ENCODE measurements at regions not wholly inside any gene's neighbourhood (a gene's known extent, or its start where the extent isn't known, plus 50 kb on each side); places are given as distances from the start of the nearest gene placed in this dataset.

- H3K4me1 ChIP-seq (ENCODE audit: control insufficient read depth in 5 of 5, insufficient read depth in 5 of 5, low read length in 5 of 5): no peaks in the 10 kb centered on the region
- H3K27ac ChIP-seq (ENCODE audit: low read depth, low read length): no peak overlapping the region
- H3K9me3 ChIP-seq (ENCODE audit: control insufficient read depth in 5 of 5, low read length in 5 of 5): peaks cover 0 to 3% (median 0%) of the 10 kb centered on the region in 5 donors
- H3K4me3 ChIP-seq (ENCODE audit: low read depth in 1 of 5, low read length in 5 of 5): no peak overlapping the region
- H3K27me3 ChIP-seq (ENCODE audit: control insufficient read depth in 5 of 5, insufficient read depth in 4 of 5, low read length in 5 of 5): peaks cover 0 to 3% (median 0%) of the 10 kb centered on the region in 5 donors
- H3K9ac ChIP-seq (ENCODE audit: low read length in 5 of 5): no peak overlapping the region
- no peaks in the 10 kb centered on the region for H3K36me3 ChIP-seq (ENCODE audit: control insufficient read depth in 5 of 5, insufficient read depth in 5 of 5, low read length in 5 of 5)
Observed at GRCh38 chr6:12379181-12379580, 89.0 kb downstream of the EDN1 start.

- Histone ChIP-seq H3K9ac (ENCODE audit: low read length in 5 of 5) (no peak overlapping the region), H3K36me3 (ENCODE audit: control insufficient read depth in 5 of 5, insufficient read depth in 5 of 5, low read length in 5 of 5) (no peaks in the 10 kb centered on the region), H3K27me3 (ENCODE audit: control insufficient read depth in 5 of 5, insufficient read depth in 4 of 5, low read length in 5 of 5) (peaks cover 0 to 3% (median 0%) of the 10 kb centered on the region in 5 donors), H3K9me3 (ENCODE audit: control insufficient read depth in 5 of 5, low read length in 5 of 5) (peaks cover 0 to 3% (median 0%) of the 10 kb centered on the region in 5 donors), H3K4me1 (ENCODE audit: control insufficient read depth in 5 of 5, insufficient read depth in 5 of 5, low read length in 5 of 5) (no peaks in the 10 kb centered on the region), H3K4me3 (ENCODE audit: low read depth in 1 of 5, low read length in 5 of 5) (no peak overlapping the region), H3K27ac (ENCODE audit: low read depth, low read length) (no peak overlapping the region)
Observed at GRCh38 chr6:12381587-12381986, 91.4 kb downstream of the EDN1 start.

GRCh38 chr6:12383448-12383847 is 93.3 kb downstream of the EDN1 start:
- no peaks in the 10 kb centered on the region for H3K9me3 ChIP-seq (ENCODE audit: control insufficient read depth in 5 of 5, low read length in 5 of 5)
- no peak overlapping the region for H3K27ac ChIP-seq (ENCODE audit: low read depth, low read length)
- no peak overlapping the region for H3K9ac ChIP-seq (ENCODE audit: low read length in 5 of 5)
- no peaks in the 10 kb centered on the region for H3K36me3 ChIP-seq (ENCODE audit: control insufficient read depth in 5 of 5, insufficient read depth in 5 of 5, low read length in 5 of 5)
- no peak overlapping the region for H3K4me3 ChIP-seq (ENCODE audit: low read depth in 1 of 5, low read length in 5 of 5)
- no peaks in the 10 kb centered on the region for H3K4me1 ChIP-seq (ENCODE audit: control insufficient read depth in 5 of 5, insufficient read depth in 5 of 5, low read length in 5 of 5)
- H3K27me3 ChIP-seq (ENCODE audit: control insufficient read depth in 5 of 5, insufficient read depth in 4 of 5, low read length in 5 of 5): peaks cover 0 to 3% (median 0%) of the 10 kb centered on the region in 5 donors

- no peak overlapping the region for H3K27ac ChIP-seq (ENCODE audit: low read depth, low read length)
- no peak overlapping the region for H3K9ac ChIP-seq (ENCODE audit: low read length in 5 of 5)
- H3K4me3 ChIP-seq (ENCODE audit: low read depth in 1 of 5, low read length in 5 of 5): no peak overlapping the region
- no peaks in the 10 kb centered on the region for H3K9me3 ChIP-seq (ENCODE audit: control insufficient read depth in 5 of 5, low read length in 5 of 5)
- H3K4me1 ChIP-seq (ENCODE audit: control insufficient read depth in 5 of 5, insufficient read depth in 5 of 5, low read length in 5 of 5): no peaks in the 10 kb centered on the region
- H3K27me3 ChIP-seq (ENCODE audit: control insufficient read depth in 5 of 5, insufficient read depth in 4 of 5, low read length in 5 of 5): peaks cover 0 to 3% (median 0%) of the 10 kb centered on the region in 5 donors
- no peaks in the 10 kb centered on the region for H3K36me3 ChIP-seq (ENCODE audit: control insufficient read depth in 5 of 5, insufficient read depth in 5 of 5, low read length in 5 of 5)
Observed at GRCh38 chr6:12384357-12384912, 94.3 kb downstream of the EDN1 start.

GRCh38 chr6:12385316-12385715 is 95.2 kb downstream of the EDN1 start:
- Histone ChIP-seq H3K4me1 (ENCODE audit: control insufficient read depth in 5 of 5, insufficient read depth in 5 of 5, low read length in 5 of 5) (no peaks in the 10 kb centered on the region), H3K36me3 (ENCODE audit: control insufficient read depth in 5 of 5, insufficient read depth in 5 of 5, low read length in 5 of 5) (no peaks in the 10 kb centered on the region), H3K27me3 (ENCODE audit: control insufficient read depth in 5 of 5, insufficient read depth in 4 of 5, low read length in 5 of 5) (peaks cover 0 to 3% (median 0%) of the 10 kb centered on the region in 5 donors), H3K4me3 (ENCODE audit: low read depth in 1 of 5, low read length in 5 of 5) (no peak overlapping the region), H3K9me3 (ENCODE audit: control insufficient read depth in 5 of 5, low read length in 5 of 5) (no peaks in the 10 kb centered on the region), H3K9ac (ENCODE audit: low read length in 5 of 5) (no peak overlapping the region), H3K27ac (ENCODE audit: low read depth, low read length) (no peak overlapping the region)

- Histone ChIP-seq H3K4me3 (ENCODE audit: low read depth in 1 of 5, low read length in 5 of 5) (no peak overlapping the region), H3K9ac (ENCODE audit: low read length in 5 of 5) (no peak overlapping the region), H3K27ac (ENCODE audit: low read depth, low read length) (no peak overlapping the region), H3K4me1 (ENCODE audit: control insufficient read depth in 5 of 5, insufficient read depth in 5 of 5, low read length in 5 of 5) (no peaks in the 10 kb centered on the region), H3K27me3 (ENCODE audit: control insufficient read depth in 5 of 5, insufficient read depth in 4 of 5, low read length in 5 of 5) (peaks cover 0 to 3% (median 0%) of the 10 kb centered on the region in 5 donors), H3K36me3 (ENCODE audit: control insufficient read depth in 5 of 5, insufficient read depth in 5 of 5, low read length in 5 of 5) (no peaks in the 10 kb centered on the region), H3K9me3 (ENCODE audit: control insufficient read depth in 5 of 5, low read length in 5 of 5) (no peaks in the 10 kb centered on the region)
Observed at GRCh38 chr6:12386816-12387215, 96.7 kb downstream of the EDN1 start.

- Histone ChIP-seq H3K4me1 (ENCODE audit: control insufficient read depth in 5 of 5, insufficient read depth in 5 of 5, low read length in 5 of 5) (no peaks in the 10 kb centered on the region), H3K27ac (ENCODE audit: low read depth, low read length) (no peak overlapping the region)
Observed at GRCh38 chr6:12391472-12391871, 101.3 kb downstream of the EDN1 start.

GRCh38 chr6:12392490-12392889 is 102.3 kb downstream of the EDN1 start:
- no peaks in the 10 kb centered on the region for H3K9me3 ChIP-seq (ENCODE audit: control insufficient read depth in 5 of 5, low read length in 5 of 5)
- H3K9ac ChIP-seq (ENCODE audit: low read length in 5 of 5): no peak overlapping the region
- H3K36me3 ChIP-seq (ENCODE audit: control insufficient read depth in 5 of 5, insufficient read depth in 5 of 5, low read length in 5 of 5): no peaks in the 10 kb centered on the region
- no peak overlapping the region for H3K27ac ChIP-seq (ENCODE audit: low read depth, low read length)
- no peaks in the 10 kb centered on the region for H3K4me1 ChIP-seq (ENCODE audit: control insufficient read depth in 5 of 5, insufficient read depth in 5 of 5, low read length in 5 of 5)
- H3K27me3 ChIP-seq (ENCODE audit: control insufficient read depth in 5 of 5, insufficient read depth in 4 of 5, low read length in 5 of 5): no peaks in the 10 kb centered on the region
- no peak overlapping the region for H3K4me3 ChIP-seq (ENCODE audit: low read depth in 1 of 5, low read length in 5 of 5)

More at GRCh38 chr6:12391472-12391871, 101.3 kb downstream of the EDN1 start:
- Histone ChIP-seq H3K9ac (ENCODE audit: low read length in 5 of 5) (no peak overlapping the region), H3K27me3 (ENCODE audit: control insufficient read depth in 5 of 5, insufficient read depth in 4 of 5, low read length in 5 of 5) (no peaks in the 10 kb centered on the region), H3K9me3 (ENCODE audit: control insufficient read depth in 5 of 5, low read length in 5 of 5) (no peaks in the 10 kb centered on the region), H3K4me3 (ENCODE audit: low read depth in 1 of 5, low read length in 5 of 5) (no peak overlapping the region), H3K36me3 (ENCODE audit: control insufficient read depth in 5 of 5, insufficient read depth in 5 of 5, low read length in 5 of 5) (no peaks in the 10 kb centered on the region)

GRCh38 chr6:12393100-12393499 is 102.9 kb downstream of the EDN1 start:
- Histone ChIP-seq H3K4me3 (ENCODE audit: low read depth in 1 of 5, low read length in 5 of 5) (no peak overlapping the region), H3K27me3 (ENCODE audit: control insufficient read depth in 5 of 5, insufficient read depth in 4 of 5, low read length in 5 of 5) (no peaks in the 10 kb centered on the region), H3K9ac (ENCODE audit: low read length in 5 of 5) (no peak overlapping the region), H3K27ac (ENCODE audit: low read depth, low read length) (no peak overlapping the region), H3K9me3 (ENCODE audit: control insufficient read depth in 5 of 5, low read length in 5 of 5) (no peaks in the 10 kb centered on the region), H3K36me3 (ENCODE audit: control insufficient read depth in 5 of 5, insufficient read depth in 5 of 5, low read length in 5 of 5) (no peaks in the 10 kb centered on the region), H3K4me1 (ENCODE audit: control insufficient read depth in 5 of 5, insufficient read depth in 5 of 5, low read length in 5 of 5) (no peaks in the 10 kb centered on the region)

GRCh38 chr6:12394170-12394569 is 104.0 kb downstream of the EDN1 start:
- H3K27me3 ChIP-seq (ENCODE audit: control insufficient read depth in 5 of 5, insufficient read depth in 4 of 5, low read length in 5 of 5): no peaks in the 10 kb centered on the region
- H3K4me3 ChIP-seq (ENCODE audit: low read depth in 1 of 5, low read length in 5 of 5): no peak overlapping the region
- no peaks in the 10 kb centered on the region for H3K36me3 ChIP-seq (ENCODE audit: control insufficient read depth in 5 of 5, insufficient read depth in 5 of 5, low read length in 5 of 5)
- H3K9me3 ChIP-seq (ENCODE audit: control insufficient read depth in 5 of 5, low read length in 5 of 5): no peaks in the 10 kb centered on the region
- H3K9ac ChIP-seq (ENCODE audit: low read length in 5 of 5): no peak overlapping the region
- H3K27ac ChIP-seq (ENCODE audit: low read depth, low read length): no peak overlapping the region
- H3K4me1 ChIP-seq (ENCODE audit: control insufficient read depth in 5 of 5, insufficient read depth in 5 of 5, low read length in 5 of 5): no peaks in the 10 kb centered on the region
